LNCaP clone FGC (cell line): ENCODE measurements at regions not wholly inside any gene's neighbourhood (a gene's known extent, or its start where the extent isn't known, plus 50 kb on each side); places are given as distances from the start of the nearest gene placed in this dataset.
"Not testable (repeated sequence)": the region's sequence is repeated elsewhere in the genome, so short reads cannot be mapped to it uniquely, and the experiment has no call there.

ENCODE experiments used
- DNase-seq: peaks from one replicate; pipeline ENCODE4 v3.0.0-alpha.2; 2011; ENCODE audit warnings: low read depth
- H3K4me3 ChIP-seq: 2 replicates; pipeline ENCODE4 v1.5.1; 2011; ENCODE audit warnings: mild to moderate bottlenecking, low read depth, low read length, control low read depth
- CTCF ChIP-seq: IDR thresholded peaks from 2 replicates; pipeline ENCODE4 v1.5.1; 2012; ENCODE audit warnings: mild to moderate bottlenecking; ENCODE audit not compliant: control insufficient read depth, insufficient read depth; ENCODE audit errors: extremely low read depth

DNA sequence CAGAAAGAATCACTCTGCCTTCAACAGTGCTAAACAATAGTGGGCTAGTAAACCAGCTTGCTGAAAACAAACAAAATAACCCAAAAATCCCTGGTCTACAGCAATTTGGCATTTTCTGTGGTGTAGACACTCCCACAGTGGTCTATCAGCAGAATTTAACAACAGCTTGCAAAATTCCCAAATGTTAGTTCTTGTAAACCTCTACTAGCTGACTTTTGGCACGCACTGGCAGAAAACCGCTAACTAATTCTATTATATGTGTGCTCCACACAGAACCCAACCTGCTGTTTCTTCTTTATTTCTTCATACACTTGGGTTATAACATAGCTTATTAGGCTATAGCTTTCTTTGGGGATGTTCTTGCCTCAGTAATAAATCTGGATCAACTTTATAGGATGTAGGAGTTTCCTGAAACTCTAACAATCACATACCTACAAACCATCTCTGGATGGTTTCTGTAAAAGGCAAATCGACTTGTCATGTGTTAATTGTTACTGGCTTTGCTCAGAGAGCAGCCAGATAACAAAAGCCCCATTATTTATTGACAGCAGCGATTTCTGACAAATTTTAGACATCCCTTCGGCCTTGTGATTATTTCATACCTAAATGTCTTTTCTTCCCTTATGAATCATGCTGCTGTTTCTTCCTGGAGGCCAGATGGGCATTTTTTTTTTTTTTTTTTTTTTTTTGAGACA, 82.7 kb upstream of the NAA35 start:
- TF ChIP-seq CTCF = no peak
- no peak overlapping the region for H3K4me3 ChIP-seq
- DNase-seq = no peak

GRCh38 chr9:85859765-85860164, 81.2 kb upstream of the NAA35 start:
- no peak for DNase-seq
- no peak overlapping the region for H3K4me3 ChIP-seq
- no peak for TF ChIP-seq CTCF

DNA sequence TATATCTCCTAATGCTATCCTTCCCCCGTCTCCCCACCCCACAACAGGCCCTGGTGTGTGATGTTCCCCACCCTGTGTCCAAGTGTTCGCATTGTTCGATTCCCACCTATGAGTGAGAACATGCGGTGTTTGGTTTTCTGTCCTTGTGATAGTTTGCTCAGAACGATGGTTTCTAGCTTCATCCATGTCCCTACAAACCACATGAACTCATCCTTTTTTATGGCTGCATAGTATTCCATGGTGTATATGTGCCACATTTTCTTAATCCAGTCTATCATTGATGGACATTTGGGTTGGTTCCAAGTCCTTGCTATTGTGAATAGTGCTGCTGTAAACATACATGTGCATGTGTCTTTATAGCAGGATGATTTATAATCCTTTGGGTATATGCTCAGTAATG, 79.1 kb upstream of the NAA35 start:
- H3K4me3 ChIP-seq, DNase-seq: not testable (repeated sequence)

- DNase-seq = no peak
- no peak for TF ChIP-seq CTCF
- no peak overlapping the region for H3K4me3 ChIP-seq
These were observed 77.1 kb upstream of the NAA35 start for GRCh38 chr9:85863875-85864274.

GRCh38 chr9:85871008-85871407, 69.9 kb upstream of the NAA35 start:
- H3K4me3 ChIP-seq = no peak overlapping the region
- no peak for DNase-seq
- TF ChIP-seq CTCF = no peak

GRCh38 chr9:85871683-85872082, 69.3 kb upstream of the NAA35 start:
- H3K4me3 ChIP-seq, DNase-seq: not testable (repeated sequence)

- no peak for TF ChIP-seq CTCF
- no peak overlapping the region for H3K4me3 ChIP-seq
These were observed 68.5 kb upstream of the NAA35 start for GRCh38 chr9:85872463-85872862.

DNA sequence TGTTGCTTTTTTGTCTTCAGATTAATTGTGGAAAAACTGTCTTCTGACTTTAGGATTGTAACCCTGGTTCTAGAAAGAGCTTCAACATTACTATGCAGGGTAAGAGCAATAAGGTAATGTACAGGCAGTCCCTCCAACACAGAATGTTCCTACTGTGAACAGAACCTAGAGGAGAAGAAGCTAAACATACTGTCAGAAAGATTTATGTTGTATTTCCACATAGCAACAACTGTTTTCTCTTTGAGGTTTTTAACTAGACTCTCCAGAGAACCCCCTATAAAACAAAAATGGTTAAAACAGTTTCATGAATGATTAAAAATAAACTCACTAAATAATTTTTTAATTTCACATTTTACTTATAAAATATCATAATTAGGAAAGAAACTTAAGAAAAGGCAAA, 64.3 kb upstream of the NAA35 start:
- TF ChIP-seq CTCF = no peak
- no peak overlapping the region for H3K4me3 ChIP-seq
- no peak for DNase-seq

More at GRCh38 chr9:85872463-85872862, 68.5 kb upstream of the NAA35 start:
- DNase-seq = no peak

- not testable (repeated sequence) for H3K4me3 ChIP-seq, DNase-seq
These were observed 61.9 kb upstream of the NAA35 start for GRCh38 chr9:85878872-85879597.

DNA sequence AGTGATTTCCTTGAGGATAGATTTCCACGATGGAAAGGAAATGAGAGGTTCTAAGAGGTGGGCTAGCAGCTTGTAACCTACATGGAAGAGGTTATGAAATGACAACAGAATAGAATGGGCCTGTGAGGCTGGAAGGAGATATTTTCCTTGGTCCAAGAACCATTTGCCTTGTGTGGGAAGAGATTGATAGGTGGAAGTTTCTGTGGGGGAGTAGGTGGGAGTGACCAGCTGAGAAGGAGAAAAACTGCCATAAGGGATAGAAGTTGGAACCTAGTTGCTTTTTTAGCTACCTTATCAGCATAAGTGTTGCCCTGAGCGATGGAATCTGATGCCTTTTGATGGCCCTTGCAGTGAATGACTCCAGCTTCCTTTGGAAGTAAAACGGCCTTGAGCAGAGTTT, 60.4 kb upstream of the NAA35 start:
- not testable (repeated sequence) for DNase-seq, H3K4me3 ChIP-seq
